T-helper 2 cell treated with Interferon-gamma antibody and Interleukin-4, amounts not matched to agents 100 ng/mL and 5 ng/mL, for 36 hours (primary cell): ENCODE measurements at regions not wholly inside any gene's neighbourhood (a gene's known extent, or its start where the extent isn't known, plus 50 kb on each side); places are given as distances from the start of the nearest gene placed in this dataset.

Experiments
- intact Hi-C: fragments of 100-400 bp; cut with micrococcal nuclease; formaldehyde crosslinking; loops from one replicate; pipeline ENCODE4 v1.15.1; 2023

- intact Hi-C loops: loop anchor here (10.0 kb wide), 1 partner anchor 72 kb away; no protein-coding TSS in a partner anchor
Observed at GRCh38 chr3:27593173-27593572, 109.0 kb upstream of the SLC4A7 start.

GRCh38 chr3:27591312-27592210 is 107.4 kb upstream of the SLC4A7 start:
- intact Hi-C loops: loop anchor here (2.0 to 10.0 kb wide), 3 partner anchors 41 to 107 kb away; partner anchors contain the start of gene SLC4A7

GRCh38 chr3:27590437-27591298 is 106.5 kb upstream of the SLC4A7 start:
- intact Hi-C loops: loop anchor here (2.0 to 10.0 kb wide), 3 partner anchors 42 to 106 kb away; partner anchors contain the start of gene SLC4A7

GRCh38 chr3:27589795-27590194 is 105.6 kb upstream of the SLC4A7 start:
- intact Hi-C loops: loop anchor here (2.0 to 10.0 kb wide), 3 partner anchors 43 to 105 kb away; partner anchors contain the start of gene SLC4A7

- intact Hi-C loops: no loop called here
Observed at GRCh38 chr3:27585429-27585828, 101.2 kb upstream of the SLC4A7 start.

- intact Hi-C loops: no loop called here
Observed at GRCh38 chr3:27584874-27585273, 100.7 kb upstream of the SLC4A7 start.

- intact Hi-C loops: no loop called here
Observed at GRCh38 chr3:27581852-27582251, 97.7 kb upstream of the SLC4A7 start.

- intact Hi-C loops: no loop called here
Observed at GRCh38 chr3:27578032-27578431, 93.8 kb upstream of the SLC4A7 start.

- intact Hi-C loops: no loop called here
Observed at GRCh38 chr3:27577504-27577903, 93.3 kb upstream of the SLC4A7 start.

GRCh38 chr3:27576171-27576570 is 92.0 kb upstream of the SLC4A7 start:
- intact Hi-C loops: no loop called here

GRCh38 chr3:27575499-27575898 is 91.3 kb upstream of the SLC4A7 start:
- intact Hi-C loops: no loop called here

- intact Hi-C loops: no loop called here
Observed at GRCh38 chr3:27574438-27574795, 90.2 kb upstream of the SLC4A7 start.

- intact Hi-C loops: no loop called here
Observed at GRCh38 chr3:27573780-27574437, 89.7 kb upstream of the SLC4A7 start.

GRCh38 chr3:27573138-27573537 is 89.0 kb upstream of the SLC4A7 start:
- intact Hi-C loops: no loop called here

GRCh38 chr3:27571345-27571744 is 87.2 kb upstream of the SLC4A7 start:
- intact Hi-C loops: no loop called here

GRCh38 chr3:27570421-27571106 is 86.4 kb upstream of the SLC4A7 start:
- intact Hi-C loops: no loop called here

GRCh38 chr3:27568393-27568792 is 84.2 kb upstream of the SLC4A7 start:
- intact Hi-C loops: no loop called here

- intact Hi-C loops: no loop called here
Observed at GRCh38 chr3:27567251-27567650, 83.1 kb upstream of the SLC4A7 start.

- intact Hi-C loops: no loop called here
Observed at GRCh38 chr3:27565201-27565852, 81.1 kb upstream of the SLC4A7 start.

GRCh38 chr3:27561576-27561975 is 77.4 kb upstream of the SLC4A7 start:
- intact Hi-C loops: no loop called here
